SH-SY5Y (cell line): ENCODE measurements at regions not wholly inside any gene's neighbourhood (a gene's known extent, or its start where the extent isn't known, plus 50 kb on each side); places are given as distances from the start of the nearest gene placed in this dataset.

Source experiments
- GATA2 ChIP-seq: IDR thresholded peaks from 2 replicates; pipeline ENCODE4 v1.6.1; 2011; ENCODE audit warnings: mild to moderate bottlenecking, low read depth, low read length
- GATA3 ChIP-seq: IDR thresholded peaks from 2 replicates; pipeline ENCODE4 v1.6.1; 2011; ENCODE audit warnings: low read depth, mild to moderate bottlenecking, low read length, moderate library complexity

DNA sequence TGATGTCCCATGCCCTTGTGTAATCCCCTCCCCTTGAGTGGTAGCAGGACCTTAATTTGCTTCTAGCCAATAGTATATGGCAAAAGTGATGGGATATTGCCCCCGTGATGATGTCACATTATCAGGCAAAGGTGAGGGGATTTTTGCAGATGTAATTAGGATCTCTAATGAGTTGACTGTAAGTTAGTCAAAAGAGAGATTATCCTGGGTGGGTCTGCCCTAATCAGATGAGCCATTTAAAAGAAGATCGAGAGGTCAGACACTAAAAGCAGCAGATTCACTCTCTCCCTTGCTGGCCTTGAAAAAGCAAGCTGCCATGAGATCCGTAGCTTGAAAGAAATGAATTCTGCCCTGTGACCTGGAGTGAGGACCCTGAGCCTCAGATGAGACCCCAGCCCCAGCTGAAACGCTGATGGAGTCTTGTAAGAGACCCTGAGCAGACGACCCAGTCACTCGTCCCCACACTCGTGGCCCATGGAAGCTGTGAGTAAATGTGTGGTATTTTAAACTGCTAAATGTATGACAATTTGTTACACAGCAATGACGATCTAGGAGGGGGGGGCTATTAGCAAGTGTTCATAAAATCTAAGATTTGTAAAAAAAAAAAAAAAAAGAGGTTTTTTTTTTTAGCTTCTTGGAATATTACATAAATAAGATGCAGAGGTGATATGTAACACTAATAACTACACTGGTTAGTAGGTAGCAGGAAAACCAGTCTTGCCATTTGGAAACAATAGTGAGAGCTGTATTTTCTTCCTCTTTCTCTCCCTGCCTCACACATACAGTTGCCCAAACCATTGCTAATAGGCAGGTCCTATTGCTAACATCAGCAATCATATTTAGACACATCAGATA lies 50.3 kb upstream of the TARBP1 start:
- no peak for TF ChIP-seq GATA2
- no peak for TF ChIP-seq GATA3
